ENCODE measurements at regions not wholly inside any gene's neighbourhood (a gene's known extent, or its start where the extent isn't known, plus 50 kb on each side); places are given as distances from the start of the nearest gene placed in this dataset.

DNA sequence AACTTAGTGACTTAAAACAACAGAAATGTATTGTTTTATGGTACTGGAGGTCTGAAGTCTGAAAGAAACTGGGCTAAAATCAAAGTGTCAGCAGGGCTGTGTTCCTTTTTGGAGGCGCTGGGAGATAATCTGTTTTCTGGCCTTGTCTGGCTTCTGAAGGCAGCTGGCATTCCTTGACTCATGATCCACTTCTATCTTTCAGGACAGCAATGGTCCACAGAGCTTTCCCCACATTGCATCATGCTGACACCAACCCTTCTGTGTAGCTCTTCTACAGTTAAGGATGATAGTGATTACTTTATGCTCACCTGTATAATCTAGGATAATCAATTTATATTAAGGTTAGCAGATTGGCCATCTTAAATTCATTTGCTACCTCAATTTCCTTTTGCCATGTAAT is 392.1 kb downstream of the TDRD15 start:
- TF ChIP-seq KLF16 (tag by site-specific recombination; IDR thresholded peaks at IDR 0.05) (no peak), ZNF112 (tag by site-specific recombination; IDR thresholded peaks at IDR 0.05) (no peak), ZNF621 (tag by site-specific recombination; IDR thresholded peaks at IDR 0.05) (no peak), OSR2 (tag by site-specific recombination; IDR thresholded peaks at IDR 0.05) (no peak), ZSCAN23 (tag by site-specific recombination; IDR thresholded peaks at IDR 0.05) (no peak), GLIS2 (tag by site-specific recombination; IDR thresholded peaks at IDR 0.05) (no peak), YY2 (tag by site-specific recombination; IDR thresholded peaks at IDR 0.05) (no peak), ZNF830 (tag by site-specific recombination; IDR thresholded peaks at IDR 0.05; ENCODE audit: low read depth) (no peak), SALL2 (tag by site-specific recombination; IDR thresholded peaks at IDR 0.05; ENCODE audit: borderline replicate concordance) (no peak), ZNF654 (tag by site-specific recombination; IDR thresholded peaks at IDR 0.05; ENCODE audit: low read depth) (no peak), ZNF549 (tag by site-specific recombination; IDR thresholded peaks at IDR 0.05) (no peak), ZNF501 (tag by site-specific recombination; IDR thresholded peaks at IDR 0.05) (no peak), ZNF248 (tag by site-specific recombination; IDR thresholded peaks at IDR 0.05) (no peak), HOXA7 (CRISPR knock-in tag; IDR thresholded peaks at IDR 0.05; ENCODE audit: borderline replicate concordance) (no peak)
- TF ChIP-seq, protein P1, sequence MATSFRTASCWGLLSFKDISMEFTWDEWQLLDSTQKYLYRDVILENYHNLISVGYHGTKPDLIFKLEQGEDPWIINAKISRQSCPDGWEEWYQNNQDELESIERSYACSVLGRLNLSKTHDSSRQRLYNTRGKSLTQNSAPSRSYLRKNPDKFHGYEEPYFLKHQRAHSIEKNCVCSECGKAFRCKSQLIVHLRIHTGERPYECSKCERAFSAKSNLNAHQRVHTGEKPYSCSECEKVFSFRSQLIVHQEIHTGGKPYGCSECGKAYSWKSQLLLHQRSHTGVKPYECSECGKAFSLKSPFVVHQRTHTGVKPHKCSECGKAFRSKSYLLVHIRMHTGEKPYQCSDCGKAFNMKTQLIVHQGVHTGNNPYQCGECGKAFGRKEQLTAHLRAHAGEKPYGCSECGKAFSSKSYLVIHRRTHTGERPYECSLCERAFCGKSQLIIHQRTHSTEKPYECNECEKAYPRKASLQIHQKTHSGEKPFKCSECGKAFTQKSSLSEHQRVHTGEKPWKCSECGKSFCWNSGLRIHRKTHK (tag by site-specific recombination; IDR thresholded peaks at IDR 0.05): no peak
- TF ChIP-seq, protein P2, sequence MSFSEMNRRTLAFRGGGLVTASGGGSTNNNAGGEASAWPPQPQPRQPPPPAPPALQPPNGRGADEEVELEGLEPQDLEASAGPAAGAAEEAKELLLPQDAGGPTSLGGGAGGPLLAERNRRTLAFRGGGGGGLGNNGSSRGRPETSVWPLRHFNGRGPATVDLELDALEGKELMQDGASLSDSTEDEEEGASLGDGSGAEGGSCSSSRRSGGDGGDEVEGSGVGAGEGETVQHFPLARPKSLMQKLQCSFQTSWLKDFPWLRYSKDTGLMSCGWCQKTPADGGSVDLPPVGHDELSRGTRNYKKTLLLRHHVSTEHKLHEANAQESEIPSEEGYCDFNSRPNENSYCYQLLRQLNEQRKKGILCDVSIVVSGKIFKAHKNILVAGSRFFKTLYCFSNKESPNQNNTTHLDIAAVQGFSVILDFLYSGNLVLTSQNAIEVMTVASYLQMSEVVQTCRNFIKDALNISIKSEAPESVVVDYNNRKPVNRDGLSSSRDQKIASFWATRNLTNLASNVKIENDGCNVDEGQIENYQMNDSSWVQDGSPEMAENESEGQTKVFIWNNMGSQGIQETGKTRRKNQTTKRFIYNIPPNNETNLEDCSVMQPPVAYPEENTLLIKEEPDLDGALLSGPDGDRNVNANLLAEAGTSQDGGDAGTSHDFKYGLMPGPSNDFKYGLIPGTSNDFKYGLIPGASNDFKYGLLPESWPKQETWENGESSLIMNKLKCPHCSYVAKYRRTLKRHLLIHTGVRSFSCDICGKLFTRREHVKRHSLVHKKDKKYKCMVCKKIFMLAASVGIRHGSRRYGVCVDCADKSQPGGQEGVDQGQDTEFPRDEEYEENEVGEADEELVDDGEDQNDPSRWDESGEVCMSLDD (tag by site-specific recombination; IDR thresholded peaks at IDR 0.05): no peak
- TF ChIP-seq, protein P3, sequence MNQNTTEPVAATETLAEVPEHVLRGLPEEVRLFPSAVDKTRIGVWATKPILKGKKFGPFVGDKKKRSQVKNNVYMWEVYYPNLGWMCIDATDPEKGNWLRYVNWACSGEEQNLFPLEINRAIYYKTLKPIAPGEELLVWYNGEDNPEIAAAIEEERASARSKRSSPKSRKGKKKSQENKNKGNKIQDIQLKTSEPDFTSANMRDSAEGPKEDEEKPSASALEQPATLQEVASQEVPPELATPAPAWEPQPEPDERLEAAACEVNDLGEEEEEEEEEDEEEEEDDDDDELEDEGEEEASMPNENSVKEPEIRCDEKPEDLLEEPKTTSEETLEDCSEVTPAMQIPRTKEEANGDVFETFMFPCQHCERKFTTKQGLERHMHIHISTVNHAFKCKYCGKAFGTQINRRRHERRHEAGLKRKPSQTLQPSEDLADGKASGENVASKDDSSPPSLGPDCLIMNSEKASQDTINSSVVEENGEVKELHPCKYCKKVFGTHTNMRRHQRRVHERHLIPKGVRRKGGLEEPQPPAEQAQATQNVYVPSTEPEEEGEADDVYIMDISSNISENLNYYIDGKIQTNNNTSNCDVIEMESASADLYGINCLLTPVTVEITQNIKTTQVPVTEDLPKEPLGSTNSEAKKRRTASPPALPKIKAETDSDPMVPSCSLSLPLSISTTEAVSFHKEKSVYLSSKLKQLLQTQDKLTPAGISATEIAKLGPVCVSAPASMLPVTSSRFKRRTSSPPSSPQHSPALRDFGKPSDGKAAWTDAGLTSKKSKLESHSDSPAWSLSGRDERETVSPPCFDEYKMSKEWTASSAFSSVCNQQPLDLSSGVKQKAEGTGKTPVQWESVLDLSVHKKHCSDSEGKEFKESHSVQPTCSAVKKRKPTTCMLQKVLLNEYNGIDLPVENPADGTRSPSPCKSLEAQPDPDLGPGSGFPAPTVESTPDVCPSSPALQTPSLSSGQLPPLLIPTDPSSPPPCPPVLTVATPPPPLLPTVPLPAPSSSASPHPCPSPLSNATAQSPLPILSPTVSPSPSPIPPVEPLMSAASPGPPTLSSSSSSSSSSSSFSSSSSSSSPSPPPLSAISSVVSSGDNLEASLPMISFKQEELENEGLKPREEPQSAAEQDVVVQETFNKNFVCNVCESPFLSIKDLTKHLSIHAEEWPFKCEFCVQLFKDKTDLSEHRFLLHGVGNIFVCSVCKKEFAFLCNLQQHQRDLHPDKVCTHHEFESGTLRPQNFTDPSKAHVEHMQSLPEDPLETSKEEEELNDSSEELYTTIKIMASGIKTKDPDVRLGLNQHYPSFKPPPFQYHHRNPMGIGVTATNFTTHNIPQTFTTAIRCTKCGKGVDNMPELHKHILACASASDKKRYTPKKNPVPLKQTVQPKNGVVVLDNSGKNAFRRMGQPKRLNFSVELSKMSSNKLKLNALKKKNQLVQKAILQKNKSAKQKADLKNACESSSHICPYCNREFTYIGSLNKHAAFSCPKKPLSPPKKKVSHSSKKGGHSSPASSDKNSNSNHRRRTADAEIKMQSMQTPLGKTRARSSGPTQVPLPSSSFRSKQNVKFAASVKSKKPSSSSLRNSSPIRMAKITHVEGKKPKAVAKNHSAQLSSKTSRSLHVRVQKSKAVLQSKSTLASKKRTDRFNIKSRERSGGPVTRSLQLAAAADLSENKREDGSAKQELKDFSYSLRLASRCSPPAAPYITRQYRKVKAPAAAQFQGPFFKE (tag by site-specific recombination; IDR thresholded peaks at IDR 0.05; ENCODE audit: borderline replicate concordance): no peak
- TF ChIP-seq, protein P4, sequence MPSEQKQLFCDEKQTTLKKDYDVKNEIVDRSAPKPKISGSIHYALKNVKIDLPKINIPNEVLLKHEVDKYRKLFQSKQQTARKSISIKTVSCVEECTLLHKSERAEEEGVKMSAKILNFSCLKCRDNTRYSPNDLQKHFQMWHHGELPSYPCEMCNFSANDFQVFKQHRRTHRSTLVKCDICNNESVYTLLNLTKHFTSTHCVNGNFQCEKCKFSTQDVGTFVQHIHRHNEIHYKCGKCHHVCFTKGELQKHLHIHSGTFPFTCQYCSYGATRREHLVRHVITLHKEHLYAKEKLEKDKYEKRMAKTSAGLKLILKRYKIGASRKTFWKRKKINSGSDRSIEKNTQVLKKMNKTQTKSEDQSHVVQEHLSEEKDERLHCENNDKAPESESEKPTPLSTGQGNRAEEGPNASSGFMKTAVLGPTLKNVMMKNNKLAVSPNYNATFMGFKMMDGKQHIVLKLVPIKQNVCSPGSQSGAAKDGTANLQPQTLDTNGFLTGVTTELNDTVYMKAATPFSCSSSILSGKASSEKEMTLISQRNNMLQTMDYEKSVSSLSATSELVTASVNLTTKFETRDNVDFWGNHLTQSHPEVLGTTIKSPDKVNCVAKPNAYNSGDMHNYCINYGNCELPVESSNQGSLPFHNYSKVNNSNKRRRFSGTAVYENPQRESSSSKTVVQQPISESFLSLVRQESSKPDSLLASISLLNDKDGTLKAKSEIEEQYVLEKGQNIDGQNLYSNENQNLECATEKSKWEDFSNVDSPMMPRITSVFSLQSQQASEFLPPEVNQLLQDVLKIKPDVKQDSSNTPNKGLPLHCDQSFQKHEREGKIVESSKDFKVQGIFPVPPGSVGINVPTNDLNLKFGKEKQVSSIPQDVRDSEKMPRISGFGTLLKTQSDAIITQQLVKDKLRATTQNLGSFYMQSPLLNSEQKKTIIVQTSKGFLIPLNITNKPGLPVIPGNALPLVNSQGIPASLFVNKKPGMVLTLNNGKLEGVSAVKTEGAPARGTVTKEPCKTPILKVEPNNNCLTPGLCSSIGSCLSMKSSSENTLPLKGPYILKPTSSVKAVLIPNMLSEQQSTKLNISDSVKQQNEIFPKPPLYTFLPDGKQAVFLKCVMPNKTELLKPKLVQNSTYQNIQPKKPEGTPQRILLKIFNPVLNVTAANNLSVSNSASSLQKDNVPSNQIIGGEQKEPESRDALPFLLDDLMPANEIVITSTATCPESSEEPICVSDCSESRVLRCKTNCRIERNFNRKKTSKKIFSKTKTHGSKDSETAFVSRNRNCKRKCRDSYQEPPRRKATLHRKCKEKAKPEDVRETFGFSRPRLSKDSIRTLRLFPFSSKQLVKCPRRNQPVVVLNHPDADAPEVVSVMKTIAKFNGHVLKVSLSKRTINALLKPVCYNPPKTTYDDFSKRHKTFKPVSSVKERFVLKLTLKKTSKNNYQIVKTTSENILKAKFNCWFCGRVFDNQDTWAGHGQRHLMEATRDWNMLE (tag by site-specific recombination; conservative IDR thresholded peaks at IDR 0.05; ENCODE audit: low read depth): no peak
- Histone ChIP-seq H3K4me3 (ENCODE audit: low read depth, low read length) (no peak overlapping the region), H3K36me3 (ENCODE audit: control insufficient read depth in 2 of 2, insufficient read depth in 1 of 2, low read length in 2 of 2) (no peaks in the 10 kb centered on the region), H3K27ac (ENCODE audit: extremely low read depth, low read depth, low read length) (no peak overlapping the region), H3K9me3 (ENCODE audit: control insufficient read depth, insufficient read depth, low read depth, low read length) (no peaks in the 10 kb centered on the region), H3K4me1 (ENCODE audit: control insufficient read depth, insufficient read depth, low read length) (no peaks in the 10 kb centered on the region)
- POLR2A ChIA-PET: no interaction called here
- CTCF ChIA-PET: no interaction called here

All from HEK293 (cell line).